ACHN (cell line): ENCODE measurements at regions not wholly inside any gene's neighbourhood (a gene's known extent, or its start where the extent isn't known, plus 50 kb on each side); places are given as distances from the start of the nearest gene placed in this dataset.

Source experiments
- DNase-seq: peaks from one replicate; pipeline ENCODE4 v3.0.0-alpha.2; 2015
- in situ Hi-C: cut with HindIII; loops from 2 replicates; pipeline ENCODE4 v1.10.0; 2017; ENCODE audit warnings: low sequenced_read_pairs, low pct_ligation_motif_present, low pct_unique_long_range_greater_than_20kb

- no peak for DNase-seq
- in situ Hi-C loops: no loop called here
These were observed 329.8 kb upstream of the RUNX1 start for GRCh38 chr21:35378881-35379280.

DNA sequence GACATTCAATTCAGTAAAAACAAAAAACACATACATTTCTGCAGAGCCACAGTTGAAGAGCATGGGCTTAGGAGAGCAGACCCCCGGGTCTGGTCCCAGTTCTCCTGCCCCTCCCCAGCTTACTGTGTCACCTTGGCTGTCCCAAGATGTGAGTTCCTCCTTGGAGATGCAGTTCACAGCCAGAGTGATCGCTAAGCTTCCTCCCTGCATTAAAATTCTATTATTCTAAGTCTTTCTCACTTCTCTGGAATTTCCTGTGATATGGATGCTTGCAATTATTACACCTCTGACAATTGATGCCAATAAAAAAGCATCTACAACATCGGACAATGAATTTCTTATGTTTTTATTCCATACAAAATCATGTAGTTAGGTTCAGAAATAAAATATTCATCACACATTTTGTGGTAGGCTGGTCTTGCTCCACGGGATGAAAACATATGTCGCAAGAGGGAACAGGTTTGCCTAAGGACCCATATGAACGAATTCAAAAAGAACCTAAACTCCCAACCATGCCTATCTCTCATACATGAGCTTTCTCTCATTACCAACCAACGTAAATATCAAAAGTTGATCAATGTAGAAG is 328.5 kb upstream of the RUNX1 start:
- in situ Hi-C loops: no loop called here
- no peak for DNase-seq

DNA sequence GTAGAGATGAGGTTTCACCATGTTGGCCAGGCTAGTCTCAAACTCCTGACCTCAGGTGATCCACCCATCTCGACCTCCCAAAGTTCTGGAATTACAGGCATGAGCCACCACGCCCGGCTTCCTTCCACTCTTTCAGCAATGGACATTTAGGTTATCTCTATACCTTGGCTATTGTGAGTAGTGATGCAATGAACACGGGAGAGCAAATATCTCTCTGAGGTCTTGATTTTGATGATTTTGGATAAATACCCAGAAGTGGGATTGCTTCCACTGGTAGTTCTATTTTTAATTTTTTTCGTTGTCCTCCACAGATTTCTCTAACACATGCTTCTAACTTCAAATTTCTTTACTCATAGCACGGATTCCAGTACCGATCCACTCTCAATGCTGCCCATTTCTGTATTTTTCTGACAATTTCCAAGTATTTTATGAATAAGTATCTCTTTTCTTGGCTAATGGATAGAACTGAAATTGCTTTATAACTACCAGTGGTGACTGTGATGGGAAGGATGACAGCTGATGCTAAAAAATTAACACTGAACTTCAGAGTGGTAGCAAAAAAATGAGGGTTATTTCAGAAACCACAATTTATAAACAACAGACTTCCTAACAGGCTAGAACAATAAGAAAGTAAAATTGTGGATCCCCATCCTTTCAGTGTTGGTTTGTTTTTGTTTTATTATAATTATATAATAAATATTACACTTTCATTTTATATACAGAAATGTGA is 327.5 kb upstream of the RUNX1 start:
- no peak for DNase-seq
- in situ Hi-C loops: no loop called here

DNA sequence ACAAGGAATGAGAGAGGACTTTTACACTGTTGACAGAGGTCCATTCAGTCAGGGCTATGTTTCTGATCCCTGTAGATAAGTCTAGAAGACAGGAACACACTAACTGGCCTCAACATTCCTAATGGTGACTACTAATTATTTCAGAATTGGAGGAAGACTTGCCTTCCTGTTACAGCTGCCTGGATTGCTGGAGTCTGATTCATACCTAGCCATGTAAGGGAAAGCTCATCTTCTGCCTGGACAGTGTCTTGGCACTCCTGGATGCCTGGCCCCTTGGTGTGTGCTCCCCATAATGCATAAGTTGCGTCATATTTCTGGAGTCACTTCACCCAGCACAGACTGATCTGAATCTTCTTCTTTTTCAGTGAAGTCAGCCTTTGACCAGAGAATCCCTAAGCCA is 326.0 kb upstream of the RUNX1 start:
- in situ Hi-C loops: no loop called here
- DNase-seq: no peak

- DNase-seq: no peak
- in situ Hi-C loops: no loop called here
These were observed 324.9 kb upstream of the RUNX1 start for GRCh38 chr21:35373998-35374397.

DNA sequence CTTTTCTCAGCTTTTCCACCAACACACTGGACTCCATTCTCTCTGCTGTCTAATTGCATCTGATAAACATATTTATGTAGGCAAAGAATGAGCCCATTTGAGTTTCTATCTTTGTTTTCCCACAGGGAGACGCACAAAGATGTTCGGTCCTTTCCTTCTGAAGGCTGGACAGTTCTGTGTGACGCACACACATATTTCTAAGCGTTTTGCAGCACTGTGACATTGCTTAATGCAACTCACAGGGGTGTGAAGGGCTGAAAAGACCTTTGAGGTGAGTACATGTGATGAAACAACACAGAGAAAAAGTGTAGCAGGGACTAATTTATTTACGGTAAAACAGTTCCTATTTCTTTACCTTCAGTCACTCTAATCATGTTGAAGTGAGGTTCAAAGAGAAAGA is 323.1 kb upstream of the RUNX1 start:
- no peak for DNase-seq
- in situ Hi-C loops: no loop called here

- DNase-seq: no peak
- in situ Hi-C loops: no loop called here
These were observed 321.6 kb upstream of the RUNX1 start for GRCh38 chr21:35370671-35371070.

GRCh38 chr21:35370071-35370470 is 321.0 kb upstream of the RUNX1 start:
- in situ Hi-C loops: no loop called here
- no peak for DNase-seq

GRCh38 chr21:35368326-35368725 is 319.2 kb upstream of the RUNX1 start:
- in situ Hi-C loops: no loop called here
- no peak for DNase-seq

DNA sequence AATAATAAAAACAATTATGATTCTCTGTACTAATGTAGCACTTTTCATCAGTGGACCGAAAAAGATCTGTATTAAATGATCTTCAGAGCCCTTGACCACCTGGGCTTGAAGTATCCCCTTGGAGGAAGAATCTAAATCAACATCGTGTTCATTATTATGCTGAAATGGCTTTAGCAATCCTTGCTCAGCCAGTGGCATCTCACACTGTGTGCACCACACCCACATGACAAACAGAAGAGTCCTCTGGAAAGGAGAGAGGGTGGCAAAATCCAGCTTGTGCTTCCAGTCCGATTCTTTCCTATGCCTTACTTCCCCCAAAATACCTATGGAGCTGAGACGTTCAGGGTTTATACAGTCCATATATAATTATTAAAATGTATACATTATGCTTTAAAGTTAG is 318.5 kb upstream of the RUNX1 start:
- no peak for DNase-seq
- in situ Hi-C loops: no loop called here

DNA sequence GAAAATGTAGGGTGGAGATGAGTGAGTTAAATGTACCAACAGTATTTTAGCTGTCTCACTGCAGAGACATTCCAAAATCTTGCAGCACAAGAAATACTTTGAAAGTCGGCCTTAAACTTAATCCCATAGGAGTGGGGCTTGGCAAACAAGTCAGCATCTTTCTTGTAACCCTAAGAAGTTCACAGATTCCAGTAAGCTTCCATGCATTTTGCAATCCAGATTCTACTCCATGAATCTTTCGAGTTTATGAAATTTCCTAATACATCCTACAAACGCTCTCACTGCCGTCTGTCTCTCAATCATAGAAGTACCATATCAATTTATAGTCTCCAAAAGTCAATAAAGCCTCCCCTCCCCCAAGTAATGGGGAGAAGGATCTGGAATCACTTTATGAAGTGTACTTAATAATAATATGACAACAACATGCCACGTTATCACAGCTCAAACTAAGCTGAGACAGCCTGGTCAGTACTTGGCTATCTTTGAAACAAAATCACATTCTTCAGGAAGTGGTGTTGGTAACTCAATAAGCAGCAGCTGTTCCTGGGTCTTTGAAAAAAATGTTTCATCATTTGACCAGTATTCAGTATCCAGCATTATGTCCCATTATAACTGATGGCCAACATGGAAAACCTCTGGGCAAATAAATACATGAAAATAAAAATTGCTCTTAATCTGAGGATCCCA is 317.4 kb upstream of the RUNX1 start:
- in situ Hi-C loops: no loop called here
- DNase-seq: no peak

- DNase-seq: no peak
- in situ Hi-C loops: no loop called here
These were observed 314.4 kb upstream of the RUNX1 start for GRCh38 chr21:35363458-35363857.

DNA sequence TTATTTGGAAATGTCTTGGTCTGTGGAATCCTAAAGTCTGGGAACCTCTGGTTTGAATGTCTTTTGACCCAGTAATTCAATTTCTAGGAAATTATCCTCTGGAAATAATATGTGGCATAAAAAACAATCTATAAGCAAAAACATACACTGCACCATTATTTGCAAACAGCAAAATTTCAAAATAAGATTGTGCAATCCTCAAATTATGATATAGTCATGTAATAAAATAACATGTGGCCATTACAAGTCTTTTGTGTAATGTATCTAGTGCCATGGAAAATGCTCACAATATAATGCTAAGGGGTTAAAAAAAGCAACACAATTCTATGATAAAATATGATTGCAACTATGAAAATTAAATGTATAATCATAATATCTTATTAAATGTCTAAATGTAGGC is 312.9 kb upstream of the RUNX1 start:
- in situ Hi-C loops: no loop called here
- DNase-seq: no peak

DNA sequence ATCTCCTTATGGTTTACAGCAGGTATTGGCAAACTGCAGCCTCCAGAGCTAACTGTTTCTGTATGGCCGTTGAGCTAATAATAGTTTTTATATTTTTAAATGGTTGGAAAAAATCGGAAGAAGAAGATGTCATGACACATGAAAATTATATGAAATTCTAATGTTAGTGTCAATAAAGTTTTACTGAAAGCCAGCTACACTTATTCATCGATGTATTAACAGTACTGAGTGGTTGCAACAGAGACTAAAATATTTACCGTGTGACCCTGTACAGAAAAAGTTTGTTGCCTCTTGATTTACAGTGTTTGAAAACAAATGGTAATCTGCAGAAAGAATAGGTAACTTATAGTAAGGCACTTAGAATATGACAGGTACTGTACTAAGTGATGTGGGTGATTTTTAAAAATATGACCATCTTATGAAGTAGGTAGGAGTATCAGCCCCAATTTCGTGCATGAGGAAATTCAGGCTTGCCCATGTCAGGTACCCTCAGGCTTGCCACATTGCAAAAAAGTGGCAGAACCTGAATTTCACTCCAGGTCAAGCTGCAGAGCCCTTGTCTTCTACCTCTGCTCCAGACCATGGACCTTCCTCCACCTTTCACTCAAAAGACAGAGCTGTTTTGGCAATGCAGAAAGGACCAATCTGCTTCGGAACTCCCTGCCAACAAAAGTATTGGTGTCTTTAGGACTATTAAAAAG is 311.9 kb upstream of the RUNX1 start:
- no peak for DNase-seq
- in situ Hi-C loops: no loop called here

- DNase-seq: no peak
- in situ Hi-C loops: no loop called here
These were observed 310.0 kb upstream of the RUNX1 start for GRCh38 chr21:35359076-35359475.

DNA sequence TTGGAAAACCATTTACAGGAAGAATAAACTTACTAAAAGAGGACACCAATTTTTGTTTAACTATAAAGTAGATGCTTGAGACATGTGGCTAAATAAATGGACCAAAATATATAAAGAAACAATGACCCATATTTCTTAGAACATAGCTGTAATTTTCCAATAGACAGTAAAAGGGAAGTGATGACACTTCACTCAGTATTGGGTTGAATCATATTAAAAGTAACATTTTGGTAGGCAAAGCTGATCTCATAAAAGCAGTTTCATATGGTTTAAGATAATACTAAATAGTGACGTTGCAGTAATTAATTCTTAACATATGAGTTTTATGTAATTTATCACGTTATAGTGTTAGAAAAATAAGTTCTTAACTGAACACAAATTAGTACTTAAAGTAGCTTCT is 308.9 kb upstream of the RUNX1 start:
- in situ Hi-C loops: no loop called here
- DNase-seq: no peak

DNA sequence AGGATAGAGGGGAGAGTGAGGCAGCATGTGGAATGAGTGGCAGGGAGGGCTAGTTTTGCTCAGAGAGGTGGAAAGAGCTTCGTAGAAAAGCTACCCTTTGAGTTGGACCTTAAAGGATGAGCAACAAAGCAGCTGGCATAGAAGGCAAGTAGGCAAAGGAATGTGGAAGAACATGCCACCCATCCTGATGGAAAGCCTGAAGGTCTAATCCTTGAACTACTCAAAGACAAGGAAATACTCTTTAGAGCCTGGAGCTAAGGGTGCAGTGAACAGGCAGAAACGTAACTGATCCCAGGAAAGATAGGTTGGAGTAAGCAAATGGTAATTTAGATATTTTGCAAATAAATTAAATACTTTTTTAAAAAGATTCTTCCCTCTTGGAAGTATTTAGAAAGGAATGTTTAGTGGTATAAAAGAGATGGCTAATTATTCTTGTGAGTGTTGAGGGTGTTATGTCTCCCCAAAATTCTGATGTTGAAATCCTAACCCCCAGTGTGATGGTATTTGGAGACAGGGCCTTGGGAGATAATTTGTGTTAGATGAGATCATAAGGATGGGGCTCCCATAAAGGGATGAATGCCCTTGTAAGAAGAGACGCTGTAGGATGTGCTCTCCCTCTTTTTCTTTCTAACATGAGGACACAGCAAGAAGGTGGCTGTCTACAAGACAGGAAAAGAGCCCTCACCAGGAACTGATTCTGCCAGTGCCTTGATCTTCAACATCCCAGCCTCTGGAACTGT is 308.1 kb upstream of the RUNX1 start:
- DNase-seq: no peak
- in situ Hi-C loops: no loop called here

DNA sequence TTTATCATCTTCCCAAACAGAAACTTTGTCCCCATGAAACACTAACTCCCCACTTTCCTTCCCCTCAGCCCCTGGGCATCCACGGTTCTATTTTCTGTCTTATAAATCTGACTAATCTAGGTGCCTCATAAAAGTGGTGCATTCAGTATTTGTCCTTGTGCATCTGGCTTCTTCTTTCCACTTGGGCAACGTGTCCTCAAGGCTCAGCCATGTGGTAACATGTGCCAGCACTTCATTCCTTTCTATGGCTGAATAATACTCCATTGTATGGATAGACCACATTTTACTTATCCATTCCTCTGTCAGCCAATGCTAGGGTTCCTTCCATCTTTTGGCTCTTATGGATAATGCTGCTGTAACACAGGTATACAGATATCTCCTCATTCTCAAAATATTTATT is 305.0 kb upstream of the RUNX1 start:
- in situ Hi-C loops: no loop called here
- DNase-seq: no peak

DNA sequence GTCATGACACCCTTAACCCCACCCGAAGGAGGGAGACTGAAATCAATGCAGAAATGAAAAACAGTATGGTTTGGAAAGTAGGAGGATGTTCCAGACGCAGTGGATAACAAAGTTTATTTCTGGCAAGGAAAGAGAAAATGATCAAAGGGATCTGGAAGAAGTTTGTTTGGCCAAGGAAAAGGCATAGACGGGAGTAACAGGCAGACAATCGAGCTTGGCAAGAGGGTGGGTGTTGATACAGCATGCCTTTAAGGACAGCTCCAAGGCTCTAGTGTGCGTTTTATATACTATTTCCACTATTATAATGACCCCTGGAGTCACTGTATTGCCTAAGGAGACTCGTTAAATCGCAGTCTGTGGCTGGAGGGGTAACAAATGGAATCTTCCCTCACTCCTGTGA is 303.7 kb upstream of the RUNX1 start:
- in situ Hi-C loops: no loop called here

More for the DNA sequence above, 303.7 kb upstream of the RUNX1 start:
- no peak for DNase-seq
